Uterus (tissue), 3 donors: ENCODE measurements at regions not wholly inside any gene's neighbourhood (a gene's known extent, or its start where the extent isn't known, plus 50 kb on each side); places are given as distances from the start of the nearest gene placed in this dataset.

Experiments used
- DNase-seq, 2 donors: peaks; one replicate each; pipeline ENCODE4 v3.0.0-alpha.2; 2019 to 2020
- H3K27ac ChIP-seq, 2 donors: fragments of 200-600 bp; sonication (generic); 1 replicate in 1 of 2; 2 replicates in 1 of 2; pipeline ENCODE4 v1.5.1; 2016 to 2018
- H3K27me3 ChIP-seq, 2 donors: fragments of 200-600 bp; sonication (generic); one replicate each; pipeline ENCODE4 v1.5.1; 2018 to 2019; ENCODE audit warnings: control low read depth in 1 of 2
- H3K36me3 ChIP-seq, 2 donors: fragments of 200-600 bp; sonication (generic); one replicate each; pipeline ENCODE4 v1.5.1; 2019; ENCODE audit warnings: control low read depth in 1 of 2
- H3K4me1 ChIP-seq, 2 donors: fragments of 200-600 bp; sonication (generic); one replicate each; pipeline ENCODE4 v1.5.1; 2018 to 2019; ENCODE audit warnings: control low read depth in 1 of 2
- H3K4me3 ChIP-seq, 2 donors: fragments of 200-600 bp; sonication (generic); 1 replicate in 1 of 2; 2 replicates in 1 of 2; pipeline ENCODE4 v1.5.1; 2018 to 2019; ENCODE audit warnings: mild to moderate bottlenecking in 1 of 2
- H3K9me3 ChIP-seq, 2 donors: fragments of 200-600 bp; sonication (generic); one replicate each; pipeline ENCODE4 v1.5.1; 2019; ENCODE audit warnings: control low read depth in 1 of 2
- POLR2A ChIP-seq, 2 donors: fragments of 450-650 bp; IDR thresholded peaks; one replicate each; pipeline ENCODE4 v1.6.1; 2016; ENCODE audit warnings: antibody characterized with exemption in 2 of 2, mild to moderate bottlenecking in 1 of 2, moderate library complexity in 1 of 2
- intact Hi-C: fragments of 100-400 bp; cut with DNase I; formaldehyde crosslinking; loops from one replicate; pipeline ENCODE4 v1.15.1; 2023; ENCODE audit warnings: low total_unique reads
- TF ChIP-seq, protein P1 (sequence below), 4 experiments: fragments of 200-600 bp in 2 of 4; fragments of 450-650 bp in 2 of 4; sonication (generic) in 2 of 4; IDR thresholded peaks; one replicate each; pipeline ENCODE4 v1.5.1; 2016 to 2019; ENCODE audit warnings: antibody characterized with exemption in 4 of 4, mild to moderate bottlenecking in 2 of 4, moderate library complexity in 1 of 4
- donor health status: DM: yes; HTN: yes; CAD: no.

DNA sequence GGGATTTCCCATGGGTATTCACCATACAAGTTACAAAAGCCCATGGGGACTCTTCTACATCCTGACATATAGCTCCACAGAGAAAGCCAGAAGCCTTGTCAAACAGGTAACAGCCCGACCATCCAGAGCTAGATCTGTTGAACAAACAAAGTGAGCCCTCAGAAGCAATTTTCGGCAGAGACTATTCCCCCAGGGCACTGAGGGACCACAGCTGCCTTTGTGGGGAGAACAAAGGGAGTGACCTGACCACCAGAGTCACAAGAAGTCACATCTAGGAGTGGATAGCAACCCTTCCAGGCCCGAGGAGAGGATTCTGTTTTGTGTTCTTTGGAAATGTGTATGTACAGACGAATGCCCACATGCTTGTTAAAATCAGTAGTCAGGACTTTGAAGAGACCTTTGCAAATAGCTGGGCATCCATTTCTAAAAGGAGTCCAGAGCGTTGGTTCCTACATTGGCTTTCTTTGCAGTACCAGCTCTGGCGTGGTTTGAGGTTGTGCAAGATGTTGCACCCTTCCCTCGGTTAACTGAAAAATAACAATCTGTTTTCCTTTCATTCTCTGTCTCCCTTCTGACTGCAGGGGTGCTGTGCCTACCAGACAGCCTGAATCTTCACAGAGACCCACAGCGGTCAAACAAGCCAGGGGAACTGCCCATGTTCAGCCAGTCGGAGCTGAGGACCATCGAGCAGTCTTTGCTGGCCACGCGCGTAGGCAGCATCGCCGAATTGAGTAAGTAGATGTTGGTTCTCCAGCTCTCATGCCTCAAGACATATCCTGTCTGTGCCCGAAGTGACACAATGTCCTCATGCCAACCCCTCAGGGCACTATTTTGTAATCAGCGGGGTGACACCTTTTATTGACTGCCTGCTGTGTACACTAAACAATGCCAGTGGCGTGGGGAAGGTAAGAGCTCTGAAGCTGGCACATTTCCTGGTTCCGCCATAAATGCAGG, 165.4 kb upstream of the PWP1 start:
- Histone ChIP-seq H3K36me3 (no peaks in the 10 kb centered on the region), H3K27ac (no peak overlapping the region), H3K27me3 (no peaks in the 10 kb centered on the region), H3K9me3 (no peaks in the 10 kb centered on the region), H3K4me1 (no peaks in the 10 kb centered on the region), H3K4me3 (no peak overlapping the region)
- intact Hi-C loops, result no loop called here
- no peak for DNase-seq
- no peak for TF ChIP-seq POLR2A (IDR thresholded peaks at IDR 0.05)
- TF ChIP-seq, protein P1, sequence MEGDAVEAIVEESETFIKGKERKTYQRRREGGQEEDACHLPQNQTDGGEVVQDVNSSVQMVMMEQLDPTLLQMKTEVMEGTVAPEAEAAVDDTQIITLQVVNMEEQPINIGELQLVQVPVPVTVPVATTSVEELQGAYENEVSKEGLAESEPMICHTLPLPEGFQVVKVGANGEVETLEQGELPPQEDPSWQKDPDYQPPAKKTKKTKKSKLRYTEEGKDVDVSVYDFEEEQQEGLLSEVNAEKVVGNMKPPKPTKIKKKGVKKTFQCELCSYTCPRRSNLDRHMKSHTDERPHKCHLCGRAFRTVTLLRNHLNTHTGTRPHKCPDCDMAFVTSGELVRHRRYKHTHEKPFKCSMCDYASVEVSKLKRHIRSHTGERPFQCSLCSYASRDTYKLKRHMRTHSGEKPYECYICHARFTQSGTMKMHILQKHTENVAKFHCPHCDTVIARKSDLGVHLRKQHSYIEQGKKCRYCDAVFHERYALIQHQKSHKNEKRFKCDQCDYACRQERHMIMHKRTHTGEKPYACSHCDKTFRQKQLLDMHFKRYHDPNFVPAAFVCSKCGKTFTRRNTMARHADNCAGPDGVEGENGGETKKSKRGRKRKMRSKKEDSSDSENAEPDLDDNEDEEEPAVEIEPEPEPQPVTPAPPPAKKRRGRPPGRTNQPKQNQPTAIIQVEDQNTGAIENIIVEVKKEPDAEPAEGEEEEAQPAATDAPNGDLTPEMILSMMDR (IDR thresholded peaks at IDR 0.05), result no peak

DNA sequence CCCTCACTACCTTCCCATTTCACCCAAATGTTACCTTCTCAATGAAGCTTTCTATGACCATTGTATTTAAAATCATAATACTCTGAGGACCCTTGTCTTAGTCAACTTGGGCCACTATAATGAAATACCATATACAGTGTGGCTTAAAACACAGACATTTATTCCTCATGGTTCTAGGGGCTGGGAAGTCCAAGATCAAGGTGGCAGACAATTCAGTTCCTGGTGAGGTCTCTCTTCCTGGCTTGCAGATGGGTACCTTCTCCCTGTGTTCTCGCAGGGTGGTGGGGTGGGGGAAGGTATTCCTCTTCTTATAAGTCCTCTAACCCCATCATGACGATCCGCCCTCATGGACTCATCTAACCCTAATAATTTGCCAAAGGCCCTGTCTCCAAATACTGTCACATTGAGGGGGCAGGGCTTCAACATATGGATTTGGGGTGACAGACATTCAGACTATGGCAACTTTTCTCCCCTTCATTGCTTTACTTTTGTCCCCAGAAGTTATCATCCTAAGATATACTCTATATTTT, 163.7 kb upstream of the PWP1 start:
- H3K4me3 ChIP-seq, result no peak overlapping the region
- H3K9me3 ChIP-seq, result no peaks in the 10 kb centered on the region
- no peaks in the 10 kb centered on the region for H3K27me3 ChIP-seq
- DNase-seq, result no peak
- intact Hi-C loops, result no loop called here
- TF ChIP-seq POLR2A (IDR thresholded peaks at IDR 0.05), result no peak
- TF ChIP-seq, protein P1 (IDR thresholded peaks at IDR 0.05), result no peak
- H3K36me3 ChIP-seq, result no peaks in the 10 kb centered on the region
- H3K27ac ChIP-seq, result no peak overlapping the region
- no peaks in the 10 kb centered on the region for H3K4me1 ChIP-seq

DNA sequence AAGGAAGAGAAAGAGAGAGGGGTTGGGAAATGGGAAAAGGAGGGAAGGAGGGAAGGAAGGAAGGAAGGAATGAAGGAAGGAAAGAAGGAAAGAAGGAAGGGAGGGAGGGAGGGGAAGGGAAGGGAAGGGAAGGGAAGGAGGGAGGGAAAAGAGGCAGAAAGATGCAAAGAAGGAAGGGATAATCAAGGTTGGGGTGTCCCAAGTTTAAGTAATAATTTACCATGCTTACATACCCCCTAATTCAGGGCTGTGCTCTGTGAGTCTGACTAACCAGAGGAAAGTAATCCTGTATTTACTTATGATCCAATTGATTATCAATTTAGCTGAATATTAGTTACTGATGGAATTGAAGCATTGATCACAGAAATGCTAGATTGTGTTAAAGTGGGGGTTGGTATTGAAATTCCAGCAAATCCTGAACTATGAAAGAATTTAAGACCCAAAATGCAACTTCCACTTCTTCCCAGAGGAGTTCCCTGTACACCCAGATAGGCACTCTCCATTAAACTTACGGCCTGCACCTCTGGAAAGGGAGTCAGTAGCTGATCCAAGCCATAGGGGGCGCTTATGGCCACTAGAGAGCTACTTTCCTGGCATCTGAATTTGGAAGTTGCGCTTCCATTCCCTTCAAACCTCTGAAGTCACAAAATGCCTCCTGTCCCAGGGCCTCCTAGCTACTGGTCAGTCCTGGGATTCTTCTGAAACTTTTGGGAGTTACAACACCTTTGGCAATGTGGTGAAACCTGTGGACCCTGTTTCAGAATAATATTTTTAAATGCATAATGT, 162.7 kb upstream of the PWP1 start:
- no peaks in the 10 kb centered on the region for H3K27me3 ChIP-seq
- H3K4me1 ChIP-seq, result no peaks in the 10 kb centered on the region

DNA sequence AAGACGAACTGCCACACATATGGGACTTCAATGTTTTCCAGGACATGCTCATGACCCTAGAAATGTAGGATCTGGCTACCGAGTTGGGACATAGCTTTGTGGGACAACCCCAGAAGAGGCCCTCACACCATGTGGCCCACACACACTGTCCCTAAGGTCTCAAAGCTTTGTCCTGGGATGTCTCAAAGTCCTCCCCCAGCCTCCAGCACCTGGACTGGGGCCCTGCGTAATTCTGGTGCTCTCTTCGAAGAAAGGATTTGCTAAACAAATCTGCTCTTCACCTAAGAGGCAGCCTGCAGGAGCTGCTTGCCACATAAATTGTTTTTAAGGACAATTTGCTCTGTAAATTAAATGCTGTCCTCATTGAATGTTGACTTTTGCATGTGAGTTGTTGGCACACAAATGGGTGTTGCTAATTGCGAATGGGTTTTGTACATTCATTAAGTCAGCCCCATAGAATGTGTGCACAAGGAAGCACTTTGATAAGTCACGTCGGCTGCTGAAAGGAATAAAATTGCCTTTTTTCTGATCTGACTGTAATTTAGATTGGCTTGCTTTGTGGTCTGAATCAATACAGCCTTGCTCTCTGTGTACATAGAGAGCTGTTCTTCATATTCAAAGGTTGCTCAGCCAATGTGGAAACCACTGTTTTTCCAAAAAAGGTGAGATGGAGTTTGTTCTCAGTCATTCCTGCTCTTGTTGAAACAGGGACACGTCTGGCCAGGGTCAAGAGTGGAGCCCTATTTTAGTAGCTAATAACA, 161.6 kb upstream of the PWP1 start:
- no peak for DNase-seq
- Histone ChIP-seq H3K9me3 (no peaks in the 10 kb centered on the region), H3K4me3 (no peak overlapping the region), H3K27me3 (no peaks in the 10 kb centered on the region), H3K36me3 (no peaks in the 10 kb centered on the region), H3K4me1 (no peaks in the 10 kb centered on the region), H3K27ac (no peak overlapping the region)
- TF ChIP-seq, protein P1 (IDR thresholded peaks at IDR 0.05), result no peak
- TF ChIP-seq POLR2A (IDR thresholded peaks at IDR 0.05), result no peak
- intact Hi-C loops, result no loop called here

More for the DNA sequence above, 162.7 kb upstream of the PWP1 start:
- no peak overlapping the region for H3K4me3 ChIP-seq
- H3K9me3 ChIP-seq, result no peaks in the 10 kb centered on the region
- no peak overlapping the region for H3K27ac ChIP-seq
- no peak for DNase-seq
- H3K36me3 ChIP-seq, result no peaks in the 10 kb centered on the region
- no peak for TF ChIP-seq POLR2A (IDR thresholded peaks at IDR 0.05)
- TF ChIP-seq, protein P1 (IDR thresholded peaks at IDR 0.05), result no peak
- intact Hi-C loops, result no loop called here
